ENCODE measurements at regions not wholly inside any gene's neighbourhood (a gene's known extent, or its start where the extent isn't known, plus 50 kb on each side); places are given as distances from the start of the nearest gene placed in this dataset.

- Histone ChIP-seq H3K27me3 (no peaks in the 10 kb centered on the region), H3K4me3 (no peak overlapping the region), H3K4me1 (no peaks in the 10 kb centered on the region), H3K27ac (no peak overlapping the region), H3K36me3 (no peaks in the 10 kb centered on the region), H3K9me3 (no peaks in the 10 kb centered on the region)
- intact Hi-C loops (cut with DNase I), result loop anchor here in 1 of 2 donors (10.0 kb wide), 1 partner anchor 224 kb away; no protein-coding TSS in a partner anchor
- ATAC-seq (no peak), DNase-seq (no peak)
- WGBS (ENCODE audit: insufficient coverage, low coverage, low lambda C conversion rate, missing lambda C conversion rate), result 57% methylated on average over 8 of the region's 8 CpGs
- no peak for TF ChIP-seq POLR2A (IDR thresholded peaks at IDR 0.05)
- no peak for TF ChIP-seq CTCF (IDR thresholded peaks at IDR 0.05)
Observed at GRCh38 chr12:94769047-94769420, 118.7 kb upstream of the TMCC3 start.

GRCh38 chr12:94768398-94769046 lies 118.2 kb upstream of the TMCC3 start:
- Histone ChIP-seq H3K4me3 (no peak overlapping the region), H3K9me3 (no peaks in the 10 kb centered on the region), H3K4me1 (no peaks in the 10 kb centered on the region), H3K36me3 (no peaks in the 10 kb centered on the region), H3K27ac (no peak overlapping the region), H3K27me3 (no peaks in the 10 kb centered on the region)
- no peak for ATAC-seq
- intact Hi-C loops (cut with DNase I), result loop anchor here in 1 of 2 donors (10.0 kb wide), 1 partner anchor 224 kb away; no protein-coding TSS in a partner anchor
- WGBS (ENCODE audit: insufficient coverage, low coverage, low lambda C conversion rate, missing lambda C conversion rate), result 69% methylated on average over 6 of the region's 7 CpGs
- no peak for DNase-seq
- TF ChIP-seq POLR2A (IDR thresholded peaks at IDR 0.05) (no peak), CTCF (IDR thresholded peaks at IDR 0.05) (no peak)

GRCh38 chr12:94767956-94768355 lies 117.6 kb upstream of the TMCC3 start:
- intact Hi-C loops (cut with DNase I), result loop anchor here in 1 of 2 donors (10.0 kb wide), 1 partner anchor 223 kb away; no protein-coding TSS in a partner anchor
- no peak for DNase-seq
- TF ChIP-seq POLR2A (IDR thresholded peaks at IDR 0.05) (no peak), CTCF (IDR thresholded peaks at IDR 0.05) (no peak)
- Histone ChIP-seq H3K36me3 (no peaks in the 10 kb centered on the region), H3K27me3 (no peaks in the 10 kb centered on the region), H3K4me3 (no peak overlapping the region), H3K4me1 (no peaks in the 10 kb centered on the region), H3K27ac (no peak overlapping the region), H3K9me3 (no peaks in the 10 kb centered on the region)
- WGBS (ENCODE audit: insufficient coverage, low coverage, low lambda C conversion rate, missing lambda C conversion rate), result 80% methylated on average over 5 of the region's 5 CpGs
- no peak for ATAC-seq

GRCh38 chr12:94766397-94766796 lies 116.0 kb upstream of the TMCC3 start:
- H3K4me1 ChIP-seq, result no peaks in the 10 kb centered on the region
- no peaks in the 10 kb centered on the region for H3K27me3 ChIP-seq
- H3K27ac ChIP-seq, result no peak overlapping the region
- DNase-seq, result no peak
- no peaks in the 10 kb centered on the region for H3K36me3 ChIP-seq
- no peak for ATAC-seq
- H3K4me3 ChIP-seq, result no peak overlapping the region
- 100% methylated on average over 1 of the region's 1 CpG for WGBS (ENCODE audit: insufficient coverage, low coverage, low lambda C conversion rate, missing lambda C conversion rate)
- intact Hi-C loops (cut with DNase I), result loop anchor here in 1 of 2 donors (10.0 kb wide), 1 partner anchor 222 kb away; no protein-coding TSS in a partner anchor
- no peaks in the 10 kb centered on the region for H3K9me3 ChIP-seq
- TF ChIP-seq POLR2A (IDR thresholded peaks at IDR 0.05) (no peak), CTCF (IDR thresholded peaks at IDR 0.05) (no peak)
